Heart left ventricle (tissue), 16 donors: ENCODE measurements at regions not wholly inside any gene's neighbourhood (a gene's known extent, or its start where the extent isn't known, plus 50 kb on each side); places are given as distances from the start of the nearest gene placed in this dataset.

Experiments
- ATAC-seq, 4 donors: fragments of 200-7000 bp; cut with Tn5 transposase; one replicate each; pipeline ENCODE4 v1.9.1; 2020 to 2022; ENCODE audit warnings: moderate library complexity in 4 of 4, mild to moderate bottlenecking in 3 of 4, moderate number of reproducible peaks in 1 of 4
- DNase-seq, 5 donors: peaks; one replicate each; pipeline ENCODE4 v3.0.0-alpha.2; 2020
- H3K27ac ChIP-seq, 12 donors: fragments of 200-600 bp; sonication (generic) in 4 of 12; one replicate each; pipeline versions ENCODE4 v1.5.0 to v1.8.0; 2016 to 2022; ENCODE audit warnings: mild to moderate bottlenecking in 2 of 12
- H3K27me3 ChIP-seq, 9 donors: fragments of 200-600 bp; sonication (generic) in 2 of 9; one replicate each; pipeline versions ENCODE4 v1.5.1 to v1.8.0; 2016 to 2022; ENCODE audit warnings: mild to moderate bottlenecking in 3 of 9
- H3K36me3 ChIP-seq, 9 donors: fragments of 200-600 bp; sonication (generic) in 2 of 9; one replicate each; pipeline versions ENCODE4 v1.5.0 to v1.8.0; 2018 to 2022; ENCODE audit warnings: mild to moderate bottlenecking in 2 of 9
- H3K4me1 ChIP-seq, 12 donors: fragments of 200-600 bp; sonication (generic) in 4 of 12; one replicate each; pipeline versions ENCODE4 v1.5.0 to v1.8.0; 2016 to 2022; ENCODE audit warnings: mild to moderate bottlenecking in 3 of 12
- H3K4me3 ChIP-seq, 12 donors: fragments of 200-600 bp; sonication (generic) in 4 of 12; one replicate each; pipeline versions ENCODE4 v1.5.0 to v1.8.0; 2017 to 2022; ENCODE audit warnings: mild to moderate bottlenecking in 9 of 12, moderate library complexity in 4 of 12
- H3K9me3 ChIP-seq, 12 donors: fragments of 200-600 bp; sonication (generic) in 4 of 12; one replicate each; pipeline versions ENCODE4 v1.5.0 to v1.8.0; 2016 to 2022; ENCODE audit warnings: mild to moderate bottlenecking in 1 of 12
- CTCF ChIP-seq, 12 donors: fragments of 200-600 bp; sonication (generic) in 4 of 12; IDR thresholded peaks; one replicate each; pipeline versions ENCODE4 v1.5.0 to v1.8.0; 2018 to 2022; ENCODE audit warnings: antibody characterized with exemption in 12 of 12, mild to moderate bottlenecking in 5 of 12
- POLR2A ChIP-seq, 2 donors: fragments of 450-650 bp; IDR thresholded peaks; one replicate each; pipeline ENCODE4 v1.6.1; 2017; ENCODE audit warnings: antibody characterized with exemption in 2 of 2, mild to moderate bottlenecking in 2 of 2, moderate library complexity in 2 of 2
- WGBS, 4 donors: extraction: QIAGEN DNeasy Blood & Tissue Kit in 2 of 4; methylation state at CpG; one replicate each; pipeline versions ENCODE4 v1.1.5 to v1.1.7; 2013 to 2018; 5-methylcytosine and 5-hydroxymethylcytosine counted together
- intact Hi-C, 10 donors: fragments of 100-400 bp; cut with DNase I; formaldehyde crosslinking; loops; one replicate each; pipeline versions ENCODE4 v1.11.1 to v1.14.2; 2022
- donor health status: ischemic (EF 13 %, LVEDD 7.1; RV severe dilation, severe dysfunction).
- donor health status: healthy with polysubstance abuse.
- donor health status: DM: no; HTN: yes; CAD: no.
- donor health status: DM: no; HTN: no; CAD: no.
- donor health status: ischemic (EF 25% LVEDD 6.9; RV normal size, moderate dysfunction).
- donor health status: ischemic (EF 25% LVEDD 5.7; RV mildly dilated, moderate dysfunction).
- donor health status: healthy.
- donor health status: DM: yes; HTN: yes; CAD: no.
- donor health status: ischemic (EF 35%, LVEDD 5.7; RV mildly dilated, moderate dysfunction).
- donor health status: nonischemic (EF 11% LVEDD 7.7; RV severe dilation, severe dysfunction).
- donor health status: DM: yes; HTN: yes; CAD: no.
- donor health status: PGD.
- donor health status: ischemic (EF 29% LVEDD 5.4; RV normal size, mild dysfunction).
- donor health status: nonischemic (EF 23%, LVEDD 6.1; RV moderate dilation, normal function).

- intact Hi-C loops: no loop called here
- Histone ChIP-seq H3K36me3 (no peaks in the 10 kb centered on the region), H3K9me3 (no peaks in the 10 kb centered on the region), H3K27me3 (no peaks in the 10 kb centered on the region), H3K4me1 (peaks cover 0 to 4% (median 0%) of the 10 kb centered on the region in 12 donors), H3K27ac (no peak overlapping the region), H3K4me3 (no peak overlapping the region)
- TF ChIP-seq CTCF (IDR thresholded peaks at IDR 0.05): no peak
- TF ChIP-seq POLR2A (IDR thresholded peaks at IDR 0.05): no peak
- ATAC-seq (no peak), DNase-seq (no peak)
Measured at GRCh38 chr12:65638324-65638723, 186.0 kb upstream of the HMGA2 start.

DNA sequence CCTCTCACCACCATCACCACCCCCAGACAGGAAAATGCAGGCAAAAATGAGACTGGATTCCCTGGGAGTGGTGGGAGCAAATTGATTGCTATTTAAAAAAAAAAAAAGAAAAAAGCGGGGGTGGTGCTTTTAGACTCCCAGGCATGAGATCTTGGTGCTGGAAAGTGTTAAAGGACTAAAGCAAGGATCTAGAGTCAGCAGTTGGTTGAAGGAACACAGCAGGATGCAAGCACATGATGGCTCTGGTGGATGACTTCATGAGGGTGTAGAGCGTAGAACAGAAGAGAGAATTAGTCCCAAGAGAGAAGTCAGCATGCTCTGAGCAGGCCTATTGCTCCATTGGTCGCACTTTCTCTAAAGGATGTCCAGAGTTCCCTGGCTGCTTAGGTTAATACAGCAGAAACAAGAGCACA lies 183.8 kb upstream of the HMGA2 start:
- intact Hi-C loops: no loop called here
- Histone ChIP-seq H3K9me3 (no peaks in the 10 kb centered on the region), H3K27me3 (no peaks in the 10 kb centered on the region), H3K4me1 (peaks cover 0 to 4% (median 0%) of the 10 kb centered on the region in 12 donors), H3K36me3 (no peaks in the 10 kb centered on the region), H3K27ac (peak overlapping the region in 1 of 12 donors; percentile 21), H3K4me3 (no peak overlapping the region)
- ATAC-seq (peak; percentile 70 to 97 (median 94)), DNase-seq (peak in 3 of 5 donors; percentile 12 to 36 (median 28))
- WGBS, 4 donors: 59 to 81% (median 64%) methylated on average over 3 of the region's 3 CpGs
- TF ChIP-seq CTCF (IDR thresholded peaks at IDR 0.05): no peak
- no peak for TF ChIP-seq POLR2A (IDR thresholded peaks at IDR 0.05)

GRCh38 chr12:65642061-65642661 lies 182.1 kb upstream of the HMGA2 start:
- no peaks in the 10 kb centered on the region for H3K9me3 ChIP-seq
- peaks cover 0 to 4% (median 0%) of the 10 kb centered on the region in 12 donors for H3K4me1 ChIP-seq
- no peaks in the 10 kb centered on the region for H3K27me3 ChIP-seq
- TF ChIP-seq CTCF (IDR thresholded peaks at IDR 0.05) (no peak), POLR2A (IDR thresholded peaks at IDR 0.05) (no peak)
- no peak for DNase-seq
- WGBS, 4 donors: 87 to 93% (median 90%) methylated on average over 5 of the region's 5 CpGs
- no peaks in the 10 kb centered on the region for H3K36me3 ChIP-seq
- no peak overlapping the region for H3K4me3 ChIP-seq
- no peak for ATAC-seq
- intact Hi-C loops: no loop called here
- H3K27ac ChIP-seq: no peak overlapping the region

- H3K27me3 ChIP-seq: no peaks in the 10 kb centered on the region
- TF ChIP-seq POLR2A (IDR thresholded peaks at IDR 0.05): no peak
- TF ChIP-seq CTCF (IDR thresholded peaks at IDR 0.05): no peak
- intact Hi-C loops: no loop called here
- peaks cover 0 to 4% (median 0%) of the 10 kb centered on the region in 12 donors for H3K4me1 ChIP-seq
- H3K9me3 ChIP-seq: no peaks in the 10 kb centered on the region
- no peaks in the 10 kb centered on the region for H3K36me3 ChIP-seq
- DNase-seq: no peak
- no peak for ATAC-seq
- no peak overlapping the region for H3K4me3 ChIP-seq
- H3K27ac ChIP-seq: no peak overlapping the region
Measured at GRCh38 chr12:65643171-65643570, 181.1 kb upstream of the HMGA2 start.
